Bronchial epithelial cell (primary cell): ENCODE measurements at regions not wholly inside any gene's neighbourhood (a gene's known extent, or its start where the extent isn't known, plus 50 kb on each side); places are given as distances from the start of the nearest gene placed in this dataset.

ENCODE experiments used
- DNase-seq: peaks from one replicate; pipeline ENCODE4 v3.0.0-alpha.2; 2010; ENCODE audit warnings: low read depth
- FAIRE-seq: peaks from 2 replicates; lab custom pipeline; 2011; peaks lifted over from hg19 to GRCh38; lab: Jason Lieb, UNC
- H3K27me3 ChIP-seq: 2 replicates; pipeline ENCODE4 v1.5.1; 2011; ENCODE audit warnings: low read length; ENCODE audit not compliant: control insufficient read depth, insufficient read depth
- H3K36me3 ChIP-seq: 2 replicates; pipeline ENCODE4 v1.5.1; 2011; ENCODE audit warnings: low read length; ENCODE audit not compliant: control insufficient read depth, insufficient read depth
- H3K4me3 ChIP-seq: 2 replicates; pipeline ENCODE4 v1.5.1; 2011; ENCODE audit warnings: mild to moderate bottlenecking, low read depth, low read length, control low read depth
- CTCF ChIP-seq: IDR thresholded peaks from 2 replicates; pipeline ENCODE4 v1.5.1; 2011; ENCODE audit warnings: mild to moderate bottlenecking, moderate library complexity, low read length, control low read depth, inconsistent platforms; ENCODE audit not compliant: insufficient read depth, severe bottlenecking

GRCh38 chr5:126219616-126220015 is 203.6 kb upstream of the GRAMD2B start:
- no peak for TF ChIP-seq CTCF
- DNase-seq (no peak), FAIRE-seq (no peak)
- no peaks in the 10 kb centered on the region for H3K27me3 ChIP-seq
- H3K4me3 ChIP-seq: no peak overlapping the region
- H3K36me3 ChIP-seq: no peaks in the 10 kb centered on the region

- FAIRE-seq (no peak), DNase-seq (no peak)
- TF ChIP-seq CTCF: no peak
- no peaks in the 10 kb centered on the region for H3K36me3 ChIP-seq
- no peak overlapping the region for H3K4me3 ChIP-seq
- H3K27me3 ChIP-seq: no peaks in the 10 kb centered on the region
Observed at GRCh38 chr5:126220725-126221124, 202.5 kb upstream of the GRAMD2B start.

- FAIRE-seq (no peak), DNase-seq (no peak)
- Histone ChIP-seq H3K4me3 (no peak overlapping the region), H3K27me3 (no peaks in the 10 kb centered on the region), H3K36me3 (no peaks in the 10 kb centered on the region)
- TF ChIP-seq CTCF: no peak
Observed at GRCh38 chr5:126228934-126229333, 194.3 kb upstream of the GRAMD2B start.

- no peak for TF ChIP-seq CTCF
- FAIRE-seq (no peak), DNase-seq (no peak)
- Histone ChIP-seq H3K36me3 (no peaks in the 10 kb centered on the region), H3K4me3 (no peak overlapping the region), H3K27me3 (no peaks in the 10 kb centered on the region)
Observed at GRCh38 chr5:126233256-126233655, 190.0 kb upstream of the GRAMD2B start.

GRCh38 chr5:126234563-126235195 is 188.5 kb upstream of the GRAMD2B start:
- no peaks in the 10 kb centered on the region for H3K36me3 ChIP-seq
- H3K4me3 ChIP-seq: no peak overlapping the region
- peak; percentile 57 for DNase-seq
- no peaks in the 10 kb centered on the region for H3K27me3 ChIP-seq
- FAIRE-seq: peak; percentile 66
- peak; percentile 67 for TF ChIP-seq CTCF

- FAIRE-seq (no peak), DNase-seq (no peak)
- no peaks in the 10 kb centered on the region for H3K36me3 ChIP-seq
- H3K4me3 ChIP-seq: no peak overlapping the region
- no peak for TF ChIP-seq CTCF
- H3K27me3 ChIP-seq: no peaks in the 10 kb centered on the region
Observed at GRCh38 chr5:126235628-126236027, 187.6 kb upstream of the GRAMD2B start.
